ENCODE measurements at regions not wholly inside any gene's neighbourhood (a gene's known extent, or its start where the extent isn't known, plus 50 kb on each side); places are given as distances from the start of the nearest gene placed in this dataset.
"Not testable (repeated sequence)": the region's sequence is repeated elsewhere in the genome, so short reads cannot be mapped to it uniquely, and the experiment has no call there.

DNA sequence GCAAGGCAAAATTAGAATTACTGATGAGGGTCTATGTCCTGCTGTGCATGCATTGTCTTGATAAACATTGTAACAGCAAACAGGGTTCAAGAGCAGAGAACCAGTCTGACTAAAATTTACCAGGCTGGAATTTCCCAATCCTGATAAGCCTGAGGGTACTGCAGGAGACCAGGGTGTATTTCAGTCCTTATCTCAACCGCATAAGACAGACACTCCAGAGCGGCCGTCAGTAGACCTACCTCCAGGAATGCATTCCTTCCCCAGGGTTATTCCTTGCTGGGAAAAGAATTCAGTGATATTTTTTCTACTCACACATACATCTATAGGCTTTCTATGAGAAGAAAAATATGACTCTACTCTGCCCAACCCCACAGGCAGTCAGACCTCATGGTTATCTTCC lies 466.1 kb downstream of the SLC6A15 start:
- not testable (repeated sequence) for DNase-seq; H4K20me1 ChIP-seq (ENCODE audit: insufficient read depth, low read depth, low read length); H3K9ac ChIP-seq (ENCODE audit: low read length); H3K4me3 ChIP-seq (ENCODE audit: low read length); H3K4me2 ChIP-seq (ENCODE audit: low read depth, low read length, poor library complexity, severe bottlenecking); H3K36me3 ChIP-seq (ENCODE audit: insufficient read depth, low read length); H3K4me1 ChIP-seq (ENCODE audit: low read length); H3K9me2 ChIP-seq (replicated peaks; ENCODE audit: insufficient read depth, low read length); H3K27me3 ChIP-seq (ENCODE audit: low read length); H2AFZ ChIP-seq (ENCODE audit: low read length); H3K27ac ChIP-seq (ENCODE audit: low read length); H3K79me2 ChIP-seq (ENCODE audit: low read length)
- H3K9me3 ChIP-seq (ENCODE audit: low read length): peaks cover 16% of the 10 kb centered on the region

DNA sequence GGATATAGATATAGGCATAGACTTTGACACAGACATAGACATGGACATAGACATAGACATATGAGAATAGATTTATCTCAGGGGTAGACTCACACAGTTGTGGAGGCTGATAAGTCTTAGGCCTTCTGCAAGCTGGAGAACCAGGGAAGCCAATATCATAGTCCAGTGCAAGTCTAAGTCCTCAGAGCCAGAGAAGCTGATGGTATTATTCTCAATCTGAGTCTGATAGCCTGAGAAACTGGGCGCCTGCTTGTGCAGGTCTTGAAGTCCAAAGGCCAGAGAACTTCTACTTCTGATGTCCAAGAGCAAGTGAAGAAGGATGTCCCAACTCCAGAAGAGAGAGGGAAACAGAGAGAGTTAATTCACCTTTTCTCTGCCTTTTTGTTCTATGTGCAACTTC lies 476.5 kb downstream of the SLC6A15 start:
- no peak overlapping the region for H3K4me3 ChIP-seq (ENCODE audit: low read length)
- DNase-seq: no peak
- H3K9ac ChIP-seq (ENCODE audit: low read length): no peak overlapping the region
- no peak overlapping the region for H2AFZ ChIP-seq (ENCODE audit: low read length)
- H3K27ac ChIP-seq (ENCODE audit: low read length): no peak overlapping the region
- no peaks in the 10 kb centered on the region for H3K9me2 ChIP-seq (replicated peaks; ENCODE audit: insufficient read depth, low read length)
- H3K36me3 ChIP-seq (ENCODE audit: insufficient read depth, low read length): no peaks in the 10 kb centered on the region
- no peaks in the 10 kb centered on the region for H3K79me2 ChIP-seq (ENCODE audit: low read length)
- H4K20me1 ChIP-seq (ENCODE audit: insufficient read depth, low read depth, low read length): no peaks in the 10 kb centered on the region
- peaks cover 35% of the 10 kb centered on the region for H3K9me3 ChIP-seq (ENCODE audit: low read length)
- H3K4me2 ChIP-seq (ENCODE audit: low read depth, low read length, poor library complexity, severe bottlenecking): no peak overlapping the region
- H3K27me3 ChIP-seq (ENCODE audit: low read length): no peaks in the 10 kb centered on the region
- H3K4me1 ChIP-seq (ENCODE audit: low read length): no peaks in the 10 kb centered on the region

DNA sequence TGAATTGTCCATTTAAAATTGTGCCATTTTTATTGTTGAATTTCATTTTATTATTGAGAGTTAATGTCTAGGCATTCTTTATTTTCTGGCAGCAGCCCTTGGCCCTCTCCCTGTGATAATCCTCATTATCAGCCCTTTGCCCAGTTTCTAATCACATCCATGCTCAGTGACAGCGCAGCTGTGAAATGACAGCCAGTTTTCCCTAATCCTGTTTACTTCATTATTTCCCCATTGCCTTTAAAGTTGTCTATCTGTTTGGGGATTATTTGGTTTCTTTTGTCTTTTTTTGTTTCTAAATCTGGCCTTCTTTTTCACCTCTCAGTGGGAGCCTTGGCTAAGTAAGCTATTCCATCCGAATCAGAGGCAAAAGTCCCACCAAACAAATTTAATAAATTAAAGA lies 476.9 kb downstream of the SLC6A15 start:
- no peak overlapping the region for H3K9ac ChIP-seq (ENCODE audit: low read length)
- H3K4me1 ChIP-seq (ENCODE audit: low read length): no peaks in the 10 kb centered on the region
- H3K27me3 ChIP-seq (ENCODE audit: low read length): no peaks in the 10 kb centered on the region
- H4K20me1 ChIP-seq (ENCODE audit: insufficient read depth, low read depth, low read length): no peaks in the 10 kb centered on the region
- no peaks in the 10 kb centered on the region for H3K79me2 ChIP-seq (ENCODE audit: low read length)
- no peak overlapping the region for H3K4me3 ChIP-seq (ENCODE audit: low read length)
- peaks cover 31% of the 10 kb centered on the region for H3K9me3 ChIP-seq (ENCODE audit: low read length)
- H3K27ac ChIP-seq (ENCODE audit: low read length): no peak overlapping the region
- no peaks in the 10 kb centered on the region for H3K36me3 ChIP-seq (ENCODE audit: insufficient read depth, low read length)
- H2AFZ ChIP-seq (ENCODE audit: low read length): no peak overlapping the region
- no peak for DNase-seq
- H3K9me2 ChIP-seq (replicated peaks; ENCODE audit: insufficient read depth, low read length): no peaks in the 10 kb centered on the region
- H3K4me2 ChIP-seq (ENCODE audit: low read depth, low read length, poor library complexity, severe bottlenecking): no peak overlapping the region

GRCh38 chr12:84422340-84422739 lies 490.3 kb downstream of the SLC6A15 start:
- H3K4me1 ChIP-seq (ENCODE audit: low read length): no peaks in the 10 kb centered on the region
- no peak for DNase-seq
- H3K27me3 ChIP-seq (ENCODE audit: low read length): no peaks in the 10 kb centered on the region

GRCh38 chr12:84421103-84421502 lies 491.5 kb downstream of the SLC6A15 start:
- H3K27me3 ChIP-seq (ENCODE audit: low read length): no peaks in the 10 kb centered on the region
- DNase-seq: no peak
- no peak overlapping the region for H3K4me3 ChIP-seq (ENCODE audit: low read length)
- no peaks in the 10 kb centered on the region for H3K36me3 ChIP-seq (ENCODE audit: insufficient read depth, low read length)
- no peak overlapping the region for H2AFZ ChIP-seq (ENCODE audit: low read length)
- H3K4me2 ChIP-seq (ENCODE audit: low read depth, low read length, poor library complexity, severe bottlenecking): no peak overlapping the region
- no peaks in the 10 kb centered on the region for H3K79me2 ChIP-seq (ENCODE audit: low read length)
- no peaks in the 10 kb centered on the region for H3K9me2 ChIP-seq (replicated peaks; ENCODE audit: insufficient read depth, low read length)
- no peak overlapping the region for H3K27ac ChIP-seq (ENCODE audit: low read length)
- no peak overlapping the region for H3K9ac ChIP-seq (ENCODE audit: low read length)
- no peaks in the 10 kb centered on the region for H3K4me1 ChIP-seq (ENCODE audit: low read length)
- peaks cover 26% of the 10 kb centered on the region; the same call in 1 of the 2 replicates for H3K9me3 ChIP-seq (ENCODE audit: low read length)
- H4K20me1 ChIP-seq (ENCODE audit: insufficient read depth, low read depth, low read length): no peaks in the 10 kb centered on the region

More at GRCh38 chr12:84422340-84422739, 490.3 kb downstream of the SLC6A15 start:
- Histone ChIP-seq H3K9ac (ENCODE audit: low read length) (no peak overlapping the region), H3K9me2 (replicated peaks; ENCODE audit: insufficient read depth, low read length) (no peaks in the 10 kb centered on the region), H3K36me3 (ENCODE audit: insufficient read depth, low read length) (no peaks in the 10 kb centered on the region), H4K20me1 (ENCODE audit: insufficient read depth, low read depth, low read length) (no peaks in the 10 kb centered on the region), H2AFZ (ENCODE audit: low read length) (no peak overlapping the region), H3K4me3 (ENCODE audit: low read length) (no peak overlapping the region; the same call in 1 of the 2 replicates), H3K79me2 (ENCODE audit: low read length) (no peaks in the 10 kb centered on the region), H3K27ac (ENCODE audit: low read length) (no peak overlapping the region), H3K4me2 (ENCODE audit: low read depth, low read length, poor library complexity, severe bottlenecking) (no peak overlapping the region), H3K9me3 (ENCODE audit: low read length) (peaks cover 20% of the 10 kb centered on the region; the same call in 1 of the 2 replicates)

GRCh38 chr12:84416626-84417025 lies 496.0 kb downstream of the SLC6A15 start:
- Histone ChIP-seq H3K79me2 (ENCODE audit: low read length) (no peaks in the 10 kb centered on the region), H3K4me2 (ENCODE audit: low read depth, low read length, poor library complexity, severe bottlenecking) (no peak overlapping the region), H3K9me2 (replicated peaks; ENCODE audit: insufficient read depth, low read length) (no peaks in the 10 kb centered on the region), H4K20me1 (ENCODE audit: insufficient read depth, low read depth, low read length) (no peaks in the 10 kb centered on the region), H3K4me3 (ENCODE audit: low read length) (no peak overlapping the region), H3K27ac (ENCODE audit: low read length) (no peak overlapping the region), H3K36me3 (ENCODE audit: insufficient read depth, low read length) (no peaks in the 10 kb centered on the region), H2AFZ (ENCODE audit: low read length) (no peak overlapping the region), H3K9ac (ENCODE audit: low read length) (no peak overlapping the region), H3K27me3 (ENCODE audit: low read length) (no peaks in the 10 kb centered on the region), H3K4me1 (ENCODE audit: low read length) (no peaks in the 10 kb centered on the region), H3K9me3 (ENCODE audit: low read length) (peaks cover 18% of the 10 kb centered on the region; the same call in 1 of the 2 replicates)
- no peak for DNase-seq

- no peak overlapping the region for H3K9ac ChIP-seq (ENCODE audit: low read length)
- H3K9me2 ChIP-seq (replicated peaks; ENCODE audit: insufficient read depth, low read length): no peaks in the 10 kb centered on the region
- no peak overlapping the region for H3K4me3 ChIP-seq (ENCODE audit: low read length)
- H3K27ac ChIP-seq (ENCODE audit: low read length): no peak overlapping the region
- H3K9me3 ChIP-seq (ENCODE audit: low read length): peaks cover 20% of the 10 kb centered on the region; the same call in 1 of the 2 replicates
- no peaks in the 10 kb centered on the region for H3K27me3 ChIP-seq (ENCODE audit: low read length)
- H3K4me1 ChIP-seq (ENCODE audit: low read length): no peaks in the 10 kb centered on the region
- H3K79me2 ChIP-seq (ENCODE audit: low read length): no peaks in the 10 kb centered on the region
- DNase-seq: no peak
- no peak overlapping the region for H3K4me2 ChIP-seq (ENCODE audit: low read depth, low read length, poor library complexity, severe bottlenecking)
- no peaks in the 10 kb centered on the region for H3K36me3 ChIP-seq (ENCODE audit: insufficient read depth, low read length)
- H2AFZ ChIP-seq (ENCODE audit: low read length): no peak overlapping the region
- no peaks in the 10 kb centered on the region for H4K20me1 ChIP-seq (ENCODE audit: insufficient read depth, low read depth, low read length)
Observed at GRCh38 chr12:84415946-84416345, 496.7 kb downstream of the SLC6A15 start.

GRCh38 chr12:84413656-84414055 lies 498.9 kb downstream of the SLC6A15 start:
- Histone ChIP-seq H3K79me2 (ENCODE audit: low read length) (no peaks in the 10 kb centered on the region), H3K4me1 (ENCODE audit: low read length) (no peaks in the 10 kb centered on the region), H3K9ac (ENCODE audit: low read length) (no peak overlapping the region), H3K27ac (ENCODE audit: low read length) (no peak overlapping the region), H4K20me1 (ENCODE audit: insufficient read depth, low read depth, low read length) (no peaks in the 10 kb centered on the region), H3K9me2 (replicated peaks; ENCODE audit: insufficient read depth, low read length) (no peaks in the 10 kb centered on the region), H2AFZ (ENCODE audit: low read length) (no peak overlapping the region), H3K4me3 (ENCODE audit: low read length) (no peak overlapping the region), H3K36me3 (ENCODE audit: insufficient read depth, low read length) (no peaks in the 10 kb centered on the region), H3K9me3 (ENCODE audit: low read length) (peaks cover 23% of the 10 kb centered on the region), H3K27me3 (ENCODE audit: low read length) (no peaks in the 10 kb centered on the region), H3K4me2 (ENCODE audit: low read depth, low read length, poor library complexity, severe bottlenecking) (no peak overlapping the region)
- DNase-seq: no peak

- no peaks in the 10 kb centered on the region for H3K79me2 ChIP-seq (ENCODE audit: low read length)
- H3K9ac ChIP-seq (ENCODE audit: low read length): no peak overlapping the region
- H3K27ac ChIP-seq (ENCODE audit: low read length): no peak overlapping the region
- no peak overlapping the region for H3K4me3 ChIP-seq (ENCODE audit: low read length)
- no peak overlapping the region for H2AFZ ChIP-seq (ENCODE audit: low read length)
- no peaks in the 10 kb centered on the region for H3K27me3 ChIP-seq (ENCODE audit: low read length)
- H3K4me2 ChIP-seq (ENCODE audit: low read depth, low read length, poor library complexity, severe bottlenecking): no peak overlapping the region
- H4K20me1 ChIP-seq (ENCODE audit: insufficient read depth, low read depth, low read length): no peaks in the 10 kb centered on the region
- no peaks in the 10 kb centered on the region for H3K9me2 ChIP-seq (replicated peaks; ENCODE audit: insufficient read depth, low read length)
- DNase-seq: no peak
- H3K4me1 ChIP-seq (ENCODE audit: low read length): no peaks in the 10 kb centered on the region
- H3K36me3 ChIP-seq (ENCODE audit: insufficient read depth, low read length): no peaks in the 10 kb centered on the region
- peaks cover 25% of the 10 kb centered on the region for H3K9me3 ChIP-seq (ENCODE audit: low read length)
Observed at GRCh38 chr12:84412226-84412625, 500.4 kb downstream of the SLC6A15 start.
